Esophagus muscularis mucosa (tissue), 4 donors: ENCODE measurements at regions not wholly inside any gene's neighbourhood (a gene's known extent, or its start where the extent isn't known, plus 50 kb on each side); places are given as distances from the start of the nearest gene placed in this dataset.
A peak's percentile ranks its signal among the peaks of the same experiment; 100 is the strongest.

ENCODE experiments used
- DNase-seq: peaks from one replicate; pipeline ENCODE4 v3.0.0-alpha.2; 2017; ENCODE audit errors: extremely low spot score
- H3K27ac ChIP-seq, 4 donors: fragments of 200-600 bp; sonication (generic); replicated peaks in 1 of 4; 1 replicate in 3 of 4; 2 replicates in 1 of 4; pipeline ENCODE4 v1.5.1; 2016 to 2019; ENCODE audit warnings: mild to moderate bottlenecking in 1 of 4
- H3K27me3 ChIP-seq, 4 donors: fragments of 200-600 bp; sonication (generic); one replicate each; pipeline versions ENCODE4 v1.5.1 to v1.6.0; 2016 to 2019
- H3K36me3 ChIP-seq, 4 donors: fragments of 200-600 bp; sonication (generic); one replicate each; pipeline ENCODE4 v1.5.1; 2016 to 2019
- H3K4me1 ChIP-seq, 4 donors: fragments of 200-600 bp; sonication (generic); one replicate each; pipeline ENCODE4 v1.5.1; 2016 to 2019
- H3K4me3 ChIP-seq, 4 donors: fragments of 200-600 bp; sonication (generic); 1 replicate in 2 of 4; 2 replicates in 2 of 4; pipeline ENCODE4 v1.5.1; 2016 to 2019; ENCODE audit warnings: mild to moderate bottlenecking in 4 of 4, moderate library complexity in 1 of 4
- H3K9me3 ChIP-seq, 4 donors: fragments of 200-600 bp; sonication (generic); 1 replicate in 3 of 4; 2 replicates in 1 of 4; pipeline ENCODE4 v1.5.1; 2016 to 2019
- EP300 ChIP-seq: sonication (generic); formaldehyde crosslinking; IDR thresholded peaks from one replicate; pipeline ENCODE4 v1.6.1; 2017; ENCODE audit warnings: antibody characterized with exemption
- POLR2A ChIP-seq: fragments of 450-650 bp; IDR thresholded peaks from one replicate; pipeline ENCODE4 v1.6.1; 2017; ENCODE audit warnings: antibody characterized with exemption, moderate library complexity, mild to moderate bottlenecking, low read depth
- POLR2AphosphoS5 ChIP-seq, 2 donors: sonication (generic); formaldehyde crosslinking; IDR thresholded peaks; one replicate each; pipeline ENCODE4 v1.6.1; 2017; ENCODE audit warnings: antibody characterized with exemption in 2 of 2
- whole genome bisulfite sequencing: methylation state at CpG from one replicate; pipeline ENCODE4 v1.1.5; 2018; 5-methylcytosine and 5-hydroxymethylcytosine counted together
- intact Hi-C: fragments of 100-400 bp; cut with DNase I; formaldehyde crosslinking; loops from one replicate; pipeline ENCODE4 v1.15.1; 2023
- TF ChIP-seq, protein P1 (sequence below), 3 experiments: fragments of 200-600 bp in 2 of 3; fragments of 450-650 bp in 1 of 3; sonication (generic) in 2 of 3; IDR thresholded peaks; one replicate each; pipeline ENCODE4 v1.5.1; 2017 to 2019; ENCODE audit warnings: antibody characterized with exemption in 3 of 3, mild to moderate bottlenecking in 2 of 3, moderate library complexity in 1 of 3

DNA sequence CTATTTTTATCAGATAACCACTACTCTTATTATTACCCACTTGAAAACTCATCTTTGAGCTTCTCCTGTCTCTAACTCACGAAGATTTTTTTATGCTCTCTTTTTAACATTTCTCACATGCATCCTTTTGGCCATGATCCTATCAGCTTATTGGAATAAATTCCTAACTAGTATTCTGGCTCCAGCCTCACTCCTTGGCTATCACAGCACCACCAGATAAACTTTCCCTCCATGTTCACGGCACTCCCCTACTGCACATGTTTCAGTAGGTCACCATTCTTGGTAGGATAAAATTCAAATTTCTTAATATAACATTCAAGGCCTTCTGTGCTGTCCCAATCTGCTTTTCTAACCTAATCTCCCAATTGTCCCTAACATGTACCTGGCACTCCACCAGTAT lies 186.6 kb upstream of the UBASH3B start:
- intact Hi-C loops: no loop called here

DNA sequence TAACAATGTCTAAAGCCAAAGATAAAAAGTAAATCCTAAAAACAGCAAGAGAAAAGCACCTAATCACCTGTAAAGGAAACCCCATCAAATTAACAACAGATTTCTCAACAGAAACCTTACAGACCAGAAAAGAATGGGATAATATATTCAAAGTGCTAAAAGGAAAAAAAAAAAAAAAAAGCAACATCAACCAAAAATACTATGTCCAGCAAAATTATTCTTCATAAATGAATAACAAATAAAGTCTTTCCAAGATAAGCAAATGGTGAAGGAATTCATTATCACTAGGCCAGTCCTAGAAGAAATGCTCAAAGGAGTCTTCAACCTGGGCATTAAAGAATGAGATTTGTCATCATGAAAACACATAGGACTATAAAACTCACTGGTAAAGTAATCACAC lies 192.0 kb upstream of the UBASH3B start:
- Histone ChIP-seq H3K4me1 (no peaks in the 10 kb centered on the region), H3K27me3 (no peaks in the 10 kb centered on the region), H3K9me3 (peaks cover 0 to 18% (median 5%) of the 10 kb centered on the region in 4 donors), H3K36me3 (no peaks in the 10 kb centered on the region), H3K4me3 (no peak overlapping the region), H3K27ac (no peak overlapping the region)
- no peak for DNase-seq
- TF ChIP-seq EP300 (no peak), POLR2AphosphoS5 (IDR thresholded peaks at IDR 0.05) (no peak), POLR2A (no peak)
- intact Hi-C loops: no loop called here

More for the DNA sequence above, 186.6 kb upstream of the UBASH3B start:
- Histone ChIP-seq H3K4me3 (no peak overlapping the region), H3K27ac (no peak overlapping the region), H3K4me1 (no peaks in the 10 kb centered on the region), H3K36me3 (no peaks in the 10 kb centered on the region), H3K27me3 (no peaks in the 10 kb centered on the region), H3K9me3 (peaks cover 0 to 6% (median 0%) of the 10 kb centered on the region in 4 donors)
- 87% methylated on average over 2 of the region's 2 CpGs for WGBS
- TF ChIP-seq POLR2A (no peak), POLR2AphosphoS5 (IDR thresholded peaks at IDR 0.05) (no peak)
- DNase-seq: no peak

DNA sequence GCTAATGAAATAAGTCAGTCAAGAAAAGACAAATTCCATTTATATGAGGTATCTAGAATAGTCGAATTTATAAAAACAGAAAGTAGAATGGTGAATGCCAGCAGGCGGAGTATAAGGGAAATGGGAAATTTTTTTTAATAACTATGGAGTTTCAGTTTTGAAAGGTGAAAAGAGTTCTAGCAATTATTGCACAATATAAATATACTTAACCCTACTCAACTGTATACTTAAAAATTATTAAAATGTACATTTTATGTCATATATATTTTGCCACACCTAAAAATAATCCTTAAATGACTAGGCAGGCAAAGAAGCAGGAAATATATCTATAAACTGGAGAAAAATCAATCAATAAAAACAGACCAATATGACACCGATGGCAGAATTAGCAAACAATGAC lies 196.5 kb upstream of the UBASH3B start:
- H3K9me3 ChIP-seq: peaks cover 0 to 17% (median 5%) of the 10 kb centered on the region in 4 donors
- no peak overlapping the region for H3K27ac ChIP-seq
- TF ChIP-seq POLR2A (no peak), EP300 (no peak), POLR2AphosphoS5 (IDR thresholded peaks at IDR 0.05) (no peak)
- TF ChIP-seq, protein P1, sequence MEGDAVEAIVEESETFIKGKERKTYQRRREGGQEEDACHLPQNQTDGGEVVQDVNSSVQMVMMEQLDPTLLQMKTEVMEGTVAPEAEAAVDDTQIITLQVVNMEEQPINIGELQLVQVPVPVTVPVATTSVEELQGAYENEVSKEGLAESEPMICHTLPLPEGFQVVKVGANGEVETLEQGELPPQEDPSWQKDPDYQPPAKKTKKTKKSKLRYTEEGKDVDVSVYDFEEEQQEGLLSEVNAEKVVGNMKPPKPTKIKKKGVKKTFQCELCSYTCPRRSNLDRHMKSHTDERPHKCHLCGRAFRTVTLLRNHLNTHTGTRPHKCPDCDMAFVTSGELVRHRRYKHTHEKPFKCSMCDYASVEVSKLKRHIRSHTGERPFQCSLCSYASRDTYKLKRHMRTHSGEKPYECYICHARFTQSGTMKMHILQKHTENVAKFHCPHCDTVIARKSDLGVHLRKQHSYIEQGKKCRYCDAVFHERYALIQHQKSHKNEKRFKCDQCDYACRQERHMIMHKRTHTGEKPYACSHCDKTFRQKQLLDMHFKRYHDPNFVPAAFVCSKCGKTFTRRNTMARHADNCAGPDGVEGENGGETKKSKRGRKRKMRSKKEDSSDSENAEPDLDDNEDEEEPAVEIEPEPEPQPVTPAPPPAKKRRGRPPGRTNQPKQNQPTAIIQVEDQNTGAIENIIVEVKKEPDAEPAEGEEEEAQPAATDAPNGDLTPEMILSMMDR (IDR thresholded peaks at IDR 0.05): no peak
- no peaks in the 10 kb centered on the region for H3K27me3 ChIP-seq
- intact Hi-C loops: no loop called here
- H3K36me3 ChIP-seq: no peaks in the 10 kb centered on the region
- no peak overlapping the region for H3K4me3 ChIP-seq
- no peaks in the 10 kb centered on the region for H3K4me1 ChIP-seq
- no peak for DNase-seq
- WGBS: 61% methylated on average over 3 of the region's 3 CpGs

DNA sequence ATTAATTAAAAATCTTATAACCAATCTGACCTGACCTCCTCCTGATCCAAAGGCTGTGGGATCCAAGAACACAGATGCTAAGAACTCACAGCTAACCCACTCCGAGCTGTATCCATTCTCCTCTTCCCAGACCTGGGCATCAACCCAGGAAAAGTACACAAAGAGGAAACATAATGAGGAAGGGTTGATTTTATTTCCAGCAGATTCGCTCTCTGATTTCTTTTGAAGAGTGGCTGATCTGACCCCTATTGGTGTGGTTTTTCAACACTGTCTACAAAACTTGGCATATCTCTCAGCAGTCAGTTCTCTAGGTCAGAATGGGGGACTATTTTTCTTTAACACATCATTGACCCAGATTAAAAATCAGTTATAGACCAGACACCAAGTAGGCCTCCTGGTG lies 201.9 kb upstream of the UBASH3B start:
- no peak overlapping the region for H3K27ac ChIP-seq
- WGBS: 62% methylated on average over 2 of the region's 2 CpGs
- peaks cover 0 to 5% (median 0%) of the 10 kb centered on the region in 4 donors for H3K9me3 ChIP-seq
- H3K36me3 ChIP-seq: no peaks in the 10 kb centered on the region
- intact Hi-C loops: no loop called here
- no peaks in the 10 kb centered on the region for H3K27me3 ChIP-seq
- H3K4me3 ChIP-seq: no peak overlapping the region
- TF ChIP-seq POLR2AphosphoS5 (IDR thresholded peaks at IDR 0.05): no peak
- TF ChIP-seq EP300: no peak
- no peak for TF ChIP-seq POLR2A
- TF ChIP-seq, protein P1 (IDR thresholded peaks at IDR 0.05): no peak
- no peaks in the 10 kb centered on the region for H3K4me1 ChIP-seq
- no peak for DNase-seq

DNA sequence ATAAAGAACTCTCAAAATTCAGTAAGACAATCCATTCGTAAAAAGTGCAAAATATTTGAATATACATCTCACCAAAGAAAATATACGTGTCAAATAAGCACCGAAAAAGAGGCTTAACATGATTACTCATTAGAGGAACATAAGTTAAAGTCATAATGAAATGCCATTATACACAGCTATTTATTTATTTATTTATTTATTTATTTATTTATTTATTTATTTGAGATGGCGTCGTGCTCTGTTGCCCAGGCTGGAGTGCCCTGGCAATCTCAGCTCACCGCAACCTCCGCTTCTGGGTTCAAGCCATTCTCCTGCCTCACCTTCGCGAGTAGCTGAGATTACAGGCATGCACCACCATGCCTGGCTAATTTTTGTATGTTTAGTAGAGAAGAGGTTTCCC lies 203.6 kb upstream of the UBASH3B start:
- Histone ChIP-seq H3K4me3 (no peak overlapping the region), H3K27ac (no peak overlapping the region), H3K9me3 (no peaks in the 10 kb centered on the region), H3K4me1 (no peaks in the 10 kb centered on the region), H3K36me3 (no peaks in the 10 kb centered on the region), H3K27me3 (no peaks in the 10 kb centered on the region)
- DNase-seq: no peak
- intact Hi-C loops: no loop called here
- TF ChIP-seq, protein P1 (IDR thresholded peaks at IDR 0.05): no peak
- TF ChIP-seq EP300 (no peak), POLR2AphosphoS5 (IDR thresholded peaks at IDR 0.05) (no peak), POLR2A (no peak)
- 95% methylated on average over 9 of the region's 9 CpGs for WGBS

DNA sequence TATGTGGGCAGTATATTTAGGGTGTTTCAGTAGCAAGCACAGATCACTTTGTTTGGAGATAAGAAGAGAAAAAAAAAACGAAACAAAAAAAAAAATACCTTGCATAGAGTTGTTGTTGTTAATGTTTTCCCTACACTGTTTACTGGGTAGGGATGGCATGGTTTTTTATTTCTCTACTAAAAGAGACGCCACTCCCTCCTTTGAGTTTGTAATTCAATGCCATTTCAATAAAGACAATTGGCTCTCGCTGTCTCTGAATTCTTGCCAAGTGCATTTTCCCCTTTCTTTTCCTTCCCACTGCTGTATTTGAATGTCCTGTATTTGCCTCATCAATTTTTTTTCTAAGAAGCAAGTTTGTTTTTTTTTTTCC lies 213.9 kb upstream of the UBASH3B start:
- Histone ChIP-seq H3K4me3 (peak overlapping the region; percentile 54 to 64 (median 60)), H3K27ac (peak overlapping the region; percentile 61 to 70 (median 66)), H3K27me3 (no peaks in the 10 kb centered on the region), H3K36me3 (no peaks in the 10 kb centered on the region), H3K9me3 (no peaks in the 10 kb centered on the region), H3K4me1 (peaks cover 6 to 32% (median 21%) of the 10 kb centered on the region in 4 donors)
- TF ChIP-seq POLR2AphosphoS5 (IDR thresholded peaks at IDR 0.05): no peak
- TF ChIP-seq EP300: no peak
- no peak for TF ChIP-seq POLR2A
- intact Hi-C loops: no loop called here
- no peak for DNase-seq
- 39% methylated on average over 3 of the region's 3 CpGs for WGBS
